ENCODE measurements at regions not wholly inside any gene's neighbourhood (a gene's known extent, or its start where the extent isn't known, plus 50 kb on each side); places are given as distances from the start of the nearest gene placed in this dataset.

DNA sequence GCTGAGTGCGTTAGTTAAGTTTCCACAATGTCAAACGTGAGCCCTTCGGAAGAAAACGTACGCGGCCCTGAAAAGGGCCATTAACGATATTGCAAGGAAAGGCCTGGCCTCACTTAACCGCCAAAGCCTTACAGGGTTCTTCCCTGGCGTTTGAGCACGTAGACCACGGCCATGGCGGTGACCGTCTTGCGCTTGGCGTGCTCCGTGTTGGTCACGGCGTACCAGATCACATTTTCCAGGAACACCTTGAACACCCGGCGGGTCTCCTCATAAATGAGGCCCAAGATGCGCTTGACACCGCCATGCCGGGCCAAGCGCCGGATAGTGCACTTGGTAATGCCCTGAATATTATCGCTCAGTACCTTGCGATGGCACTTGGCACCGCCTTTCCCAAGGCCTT lies 118.4 kb upstream of the BTN3A2 start:
- Histone ChIP-seq H3K27ac (ENCODE audit: low read depth, low read length) (no peak overlapping the region), H3K14ac (ENCODE audit: low read length) (no peak overlapping the region), H2BK12ac (ENCODE audit: low read length) (no peak overlapping the region), H3K9me3 (ENCODE audit: insufficient read depth, low read depth, low read length) (peaks cover 2% of the 10 kb centered on the region), H4K8ac (ENCODE audit: low read depth, low read length) (no peak overlapping the region), H3K36me3 (ENCODE audit: control insufficient read depth in 1 of 2, insufficient read depth in 2 of 2, low read length in 2 of 2) (no peaks in the 10 kb centered on the region), H3K79me2 (ENCODE audit: control insufficient read depth, insufficient read depth, low read length, poor library complexity) (peaks cover 4% of the 10 kb centered on the region), H2AFZ (ENCODE audit: insufficient read depth, low read length, poor library complexity) (no peak overlapping the region), H3K79me1 (ENCODE audit: low read length) (peaks cover 12% of the 10 kb centered on the region), H3K4me2 (ENCODE audit: low read length) (no peak overlapping the region), H3K4me1 (ENCODE audit: control insufficient read depth in 1 of 2, insufficient read depth in 2 of 2, low read length in 2 of 2) (peaks cover 0 to 1% of the 10 kb centered on the region in 2 experiments), H4K91ac (ENCODE audit: low read depth, low read length) (no peak overlapping the region), H3K23ac (ENCODE audit: low read length) (no peak overlapping the region), H3K4me3 (ENCODE audit: low read depth, low read length) (no peak overlapping the region), H3K27me3 (ENCODE audit: insufficient read depth, low read length) (no peaks in the 10 kb centered on the region), H2BK5ac (ENCODE audit: low read depth, low read length, poor library complexity) (no peak overlapping the region), H4K12ac (ENCODE audit: low read depth, low read length) (no peak overlapping the region), H3K4ac (ENCODE audit: low read depth, low read length) (no peak overlapping the region), H3K9ac (ENCODE audit: low read length) (no peak overlapping the region), H2AK5ac (ENCODE audit: low read length) (no peak overlapping the region), H2BK120ac (ENCODE audit: insufficient read depth, low read length, poor library complexity) (no peak overlapping the region), H3K18ac (ENCODE audit: low read length) (no peak overlapping the region)
- DNase-seq = no peak
- WGBS (ENCODE audit: extremely low coverage, insufficient coverage, insufficient read length) = no CpG with 5 or more reads among the region's 28 CpGs

DNA sequence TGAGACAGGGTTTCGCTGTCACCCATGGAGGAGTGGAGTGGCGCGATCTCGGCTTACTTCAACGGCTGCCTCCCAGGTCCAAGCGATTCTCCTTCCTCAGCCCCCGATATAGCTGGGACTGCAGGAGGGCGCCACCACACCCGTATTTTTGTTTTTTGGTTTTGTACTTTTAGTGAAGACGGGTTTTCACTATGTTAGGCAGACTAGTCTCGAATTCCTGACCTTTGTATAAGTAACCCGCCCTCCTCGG lies 115.4 kb upstream of the BTN3A2 start:
- Histone ChIP-seq H3K36me3 (ENCODE audit: control insufficient read depth in 1 of 2, insufficient read depth in 2 of 2, low read length in 2 of 2) (no peaks in the 10 kb centered on the region), H3K4me3 (ENCODE audit: low read depth, low read length) (peak overlapping the region; percentile 76), H3K79me2 (ENCODE audit: control insufficient read depth, insufficient read depth, low read length, poor library complexity) (peaks cover 7% of the 10 kb centered on the region), H2BK120ac (ENCODE audit: insufficient read depth, low read length, poor library complexity) (no peak overlapping the region), H2BK12ac (ENCODE audit: low read length) (no peak overlapping the region), H3K27ac (ENCODE audit: low read depth, low read length) (peak overlapping the region; percentile 86), H3K4ac (ENCODE audit: low read depth, low read length) (no peak overlapping the region), H3K18ac (ENCODE audit: low read length) (no peak overlapping the region), H3K4me2 (ENCODE audit: low read length) (peak overlapping the region; percentile 90), H4K91ac (ENCODE audit: low read depth, low read length) (peak overlapping the region; percentile 53), H3K9ac (ENCODE audit: low read length) (peak overlapping the region; percentile 86), H3K14ac (ENCODE audit: low read length) (no peak overlapping the region), H3K79me1 (ENCODE audit: low read length) (peaks cover 12% of the 10 kb centered on the region), H3K4me1 (ENCODE audit: control insufficient read depth in 1 of 2, insufficient read depth in 2 of 2, low read length in 2 of 2) (no peaks in the 10 kb centered on the region), H2BK5ac (ENCODE audit: low read depth, low read length, poor library complexity) (peak overlapping the region; percentile 65), H3K27me3 (ENCODE audit: insufficient read depth, low read length) (no peaks in the 10 kb centered on the region), H3K9me3 (ENCODE audit: insufficient read depth, low read depth, low read length) (peaks cover 2% of the 10 kb centered on the region), H2AK5ac (ENCODE audit: low read length) (no peak overlapping the region), H4K8ac (ENCODE audit: low read depth, low read length) (peak overlapping the region; percentile 55), H4K12ac (ENCODE audit: low read depth, low read length) (peak overlapping the region; percentile 15), H2AFZ (ENCODE audit: insufficient read depth, low read length, poor library complexity) (peak overlapping the region; percentile 69), H3K23ac (ENCODE audit: low read length) (no peak overlapping the region)
- WGBS (ENCODE audit: extremely low coverage, insufficient coverage, insufficient read length) = no CpG with 5 or more reads among the region's 13 CpGs
- no peak for DNase-seq

DNA sequence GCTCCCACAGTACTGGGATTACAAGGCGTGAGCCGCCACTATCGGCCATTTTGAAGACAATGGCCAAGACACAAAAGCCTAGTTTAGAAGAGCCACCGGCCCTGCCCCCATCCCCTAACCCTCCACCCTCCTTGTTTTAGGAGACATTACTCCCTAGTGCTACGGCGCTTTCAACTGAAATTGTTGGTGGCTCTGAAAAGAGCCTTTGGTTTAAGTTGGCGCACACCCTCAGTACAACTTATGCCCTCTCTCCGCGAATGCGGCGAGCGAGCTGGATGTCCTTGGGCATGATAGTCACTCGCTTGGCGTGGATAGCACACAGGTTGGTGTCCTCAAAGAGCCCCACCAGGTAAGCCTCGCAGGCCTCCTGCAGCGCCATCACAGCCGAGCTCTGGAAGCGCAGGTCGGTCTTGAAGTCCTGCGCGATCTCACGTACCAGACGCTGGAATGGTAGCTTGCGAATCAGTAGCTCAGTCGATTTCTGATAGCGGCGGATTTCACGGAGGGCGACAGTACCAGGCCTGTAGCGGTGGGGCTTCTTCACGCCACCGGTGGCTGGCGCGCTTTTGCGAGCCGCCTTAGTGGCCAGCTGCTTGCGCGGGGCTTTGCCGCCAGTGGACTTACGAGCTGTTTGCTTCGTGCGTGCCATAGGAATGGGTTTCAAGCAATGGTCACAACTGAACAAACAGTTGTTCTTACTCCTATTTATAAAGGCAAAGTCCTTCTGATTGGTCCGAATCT lies 114.9 kb upstream of the BTN3A2 start:
- WGBS (ENCODE audit: extremely low coverage, insufficient coverage, insufficient read length) = no CpG with 5 or more reads among the region's 43 CpGs

DNA sequence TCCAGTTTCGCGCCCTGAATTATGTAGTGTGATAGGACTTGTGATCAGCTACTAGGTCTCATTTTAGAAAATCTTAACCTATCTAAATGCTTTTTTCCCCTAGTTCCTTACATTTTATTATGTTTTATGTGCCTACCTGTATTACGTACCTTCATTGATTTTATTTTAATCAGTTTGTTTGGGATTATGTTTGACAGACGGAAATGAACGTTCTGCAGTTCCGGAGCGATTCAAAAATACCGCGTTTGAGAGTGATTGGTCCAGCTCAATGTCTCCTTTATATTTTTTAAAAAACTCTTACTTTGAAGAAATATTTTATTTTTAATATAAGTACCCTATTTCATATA lies 114.3 kb upstream of the BTN3A2 start:
- Histone ChIP-seq H2AK5ac (ENCODE audit: low read length) (no peak overlapping the region), H4K12ac (ENCODE audit: low read depth, low read length) (no peak overlapping the region), H3K79me1 (ENCODE audit: low read length) (peaks cover 12% of the 10 kb centered on the region), H3K27me3 (ENCODE audit: insufficient read depth, low read length) (no peaks in the 10 kb centered on the region), H2BK120ac (ENCODE audit: insufficient read depth, low read length, poor library complexity) (no peak overlapping the region), H3K9me3 (ENCODE audit: insufficient read depth, low read depth, low read length) (peaks cover 2% of the 10 kb centered on the region), H3K4me3 (ENCODE audit: low read depth, low read length) (no peak overlapping the region), H2AFZ (ENCODE audit: insufficient read depth, low read length, poor library complexity) (no peak overlapping the region), H3K14ac (ENCODE audit: low read length) (no peak overlapping the region), H2BK12ac (ENCODE audit: low read length) (no peak overlapping the region), H4K8ac (ENCODE audit: low read depth, low read length) (no peak overlapping the region), H3K27ac (ENCODE audit: low read depth, low read length) (no peak overlapping the region), H3K9ac (ENCODE audit: low read length) (no peak overlapping the region), H3K79me2 (ENCODE audit: control insufficient read depth, insufficient read depth, low read length, poor library complexity) (peaks cover 7% of the 10 kb centered on the region), H2BK5ac (ENCODE audit: low read depth, low read length, poor library complexity) (no peak overlapping the region), H3K4ac (ENCODE audit: low read depth, low read length) (no peak overlapping the region), H3K4me1 (ENCODE audit: control insufficient read depth in 1 of 2, insufficient read depth in 2 of 2, low read length in 2 of 2) (no peaks in the 10 kb centered on the region), H3K18ac (ENCODE audit: low read length) (no peak overlapping the region), H3K4me2 (ENCODE audit: low read length) (peak overlapping the region; percentile 90), H3K23ac (ENCODE audit: low read length) (no peak overlapping the region), H3K36me3 (ENCODE audit: control insufficient read depth in 1 of 2, insufficient read depth in 2 of 2, low read length in 2 of 2) (no peaks in the 10 kb centered on the region), H4K91ac (ENCODE audit: low read depth, low read length) (no peak overlapping the region)
- WGBS (ENCODE audit: extremely low coverage, insufficient coverage, insufficient read length) = no CpG with 5 or more reads among the region's 9 CpGs
- peak in 1 of 2 donors; percentile 73 for DNase-seq

More for the DNA sequence above, 114.9 kb upstream of the BTN3A2 start:
- Histone ChIP-seq H2BK120ac (ENCODE audit: insufficient read depth, low read length, poor library complexity) (peak overlapping the region; percentile 49), H3K4me3 (ENCODE audit: low read depth, low read length) (peak overlapping the region; percentile 76), H3K9me3 (ENCODE audit: insufficient read depth, low read depth, low read length) (peaks cover 2% of the 10 kb centered on the region), H3K79me1 (ENCODE audit: low read length) (peaks cover 12% of the 10 kb centered on the region), H3K9ac (ENCODE audit: low read length) (peak overlapping the region; percentile 86), H3K27me3 (ENCODE audit: insufficient read depth, low read length) (no peaks in the 10 kb centered on the region), H2BK12ac (ENCODE audit: low read length) (peak overlapping the region; percentile 15), H3K4me2 (ENCODE audit: low read length) (peak overlapping the region; percentile 90), H3K4ac (ENCODE audit: low read depth, low read length) (peak overlapping the region; percentile 8), H2AK5ac (ENCODE audit: low read length) (no peak overlapping the region), H3K79me2 (ENCODE audit: control insufficient read depth, insufficient read depth, low read length, poor library complexity) (peaks cover 7% of the 10 kb centered on the region), H2BK5ac (ENCODE audit: low read depth, low read length, poor library complexity) (peak overlapping the region; percentile 65), H4K8ac (ENCODE audit: low read depth, low read length) (peak overlapping the region; percentile 55), H3K4me1 (ENCODE audit: control insufficient read depth in 1 of 2, insufficient read depth in 2 of 2, low read length in 2 of 2) (no peaks in the 10 kb centered on the region), H2AFZ (ENCODE audit: insufficient read depth, low read length, poor library complexity) (peak overlapping the region; percentile 69), H3K14ac (ENCODE audit: low read length) (peak overlapping the region; percentile 43), H3K27ac (ENCODE audit: low read depth, low read length) (peak overlapping the region; percentile 86), H4K91ac (ENCODE audit: low read depth, low read length) (peak overlapping the region; percentile 47), H3K18ac (ENCODE audit: low read length) (peak overlapping the region; percentile 89), H4K12ac (ENCODE audit: low read depth, low read length) (peak overlapping the region; percentile 15), H3K36me3 (ENCODE audit: control insufficient read depth in 1 of 2, insufficient read depth in 2 of 2, low read length in 2 of 2) (no peaks in the 10 kb centered on the region), H3K23ac (ENCODE audit: low read length) (no peak overlapping the region)
- peak; percentile 83 to 90 for DNase-seq
